ENCODE measurements at regions not wholly inside any gene's neighbourhood (a gene's known extent, or its start where the extent isn't known, plus 50 kb on each side); places are given as distances from the start of the nearest gene placed in this dataset.

DNA sequence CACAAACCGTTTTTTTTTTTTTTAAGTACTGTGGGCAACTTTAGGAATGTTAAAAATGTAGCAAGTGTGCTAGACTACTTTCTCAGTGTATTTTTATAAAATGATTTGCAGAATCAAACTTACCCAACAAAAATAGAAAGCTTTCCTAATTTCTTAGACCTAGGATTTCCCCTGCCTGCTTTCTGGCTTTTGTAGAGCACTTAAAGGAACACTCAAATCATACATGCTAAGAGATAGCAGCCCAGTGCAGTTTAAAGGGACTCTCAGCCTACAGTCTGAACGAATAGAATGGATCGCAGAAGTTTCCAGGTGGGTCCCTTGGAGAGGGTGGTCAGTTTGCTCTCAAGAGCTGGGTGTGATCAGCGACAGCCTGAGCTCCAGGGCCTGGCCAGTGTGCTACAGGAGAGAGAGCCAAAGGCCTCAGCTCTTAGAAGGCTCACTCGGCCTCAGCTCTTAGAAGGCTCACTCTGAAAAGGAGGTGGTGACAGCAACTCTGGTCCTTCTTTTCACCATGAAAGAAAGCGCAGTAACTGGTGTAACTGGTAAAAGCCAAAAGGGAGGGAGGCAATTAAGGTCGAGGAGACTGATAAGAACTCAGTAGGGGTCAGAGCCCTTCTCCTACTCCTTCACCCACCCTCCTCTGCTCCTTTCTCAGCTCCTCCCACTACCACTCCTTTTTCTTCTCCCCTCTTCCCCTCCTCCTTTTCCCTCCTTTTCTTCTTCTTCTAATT is 142.4 kb downstream of the ZFP64 start:
- no peak overlapping the region for H2AFZ ChIP-seq (ENCODE audit: low read length)
- H3K4me1 ChIP-seq (replicated peaks in 1 of 4; ENCODE audit: control insufficient read depth in 3 of 4, insufficient read depth in 4 of 4, low read length in 3 of 4) = peaks cover 8 to 22% (median 15%) of the 10 kb centered on the region in 4 experiments
- no peaks in the 10 kb centered on the region for H4K20me1 ChIP-seq (replicated peaks in 1 of 2; ENCODE audit: control insufficient read depth in 1 of 2, insufficient read depth in 2 of 2, low read length in 2 of 2)
- TF ChIP-seq MAFK (IDR thresholded peaks at IDR 0.05; ENCODE audit: low read depth, low read length) (no peak), POLR2A (IDR thresholded peaks at IDR 0.05; ENCODE audit: control extremely low read depth in 1 of 2, low read depth in 2 of 2, low read length in 2 of 2) (peak in 1 of 2 experiments; percentile 43; a peak in 1 of 3 replicates), TAF7 (optimal IDR thresholded peaks at IDR 0.05; ENCODE audit: borderline replicate concordance, low read depth, low read length) (no peak)
- TF ChIP-seq, protein P1, sequence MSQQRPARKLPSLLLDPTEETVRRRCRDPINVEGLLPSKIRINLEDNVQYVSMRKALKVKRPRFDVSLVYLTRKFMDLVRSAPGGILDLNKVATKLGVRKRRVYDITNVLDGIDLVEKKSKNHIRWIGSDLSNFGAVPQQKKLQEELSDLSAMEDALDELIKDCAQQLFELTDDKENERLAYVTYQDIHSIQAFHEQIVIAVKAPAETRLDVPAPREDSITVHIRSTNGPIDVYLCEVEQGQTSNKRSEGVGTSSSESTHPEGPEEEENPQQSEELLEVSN (IDR thresholded peaks at IDR 0.05) = 0 out of 2 replicates have a peak, but pooled peaks have one; percentile 44
- no peaks in the 10 kb centered on the region for H3K9me3 ChIP-seq (ENCODE audit: insufficient read depth in 2 of 2, low read depth in 1 of 2, low read length in 1 of 2)
- 14% methylated on average over 7 of the region's 7 CpGs; no CpG with 5 or more reads in 1 of the 2 experiments for WGBS, 2 experiments (ENCODE audit: extremely low coverage in 1 of 2, insufficient coverage in 1 of 2, insufficient read length in 1 of 2, insufficient replicate concordance in 2 of 2, low coverage in 1 of 2, low lambda C conversion rate in 2 of 2, missing lambda C conversion rate in 1 of 2)
- H2AK5ac ChIP-seq (ENCODE audit: low read depth, low read length) = peak overlapping the region; percentile 44; the same call in 1 of the 2 replicates
- peak overlapping the region; percentile 74 to 78 for H3K4me2 ChIP-seq (ENCODE audit: insufficient read depth in 1 of 2, low read depth in 2 of 2, low read length in 2 of 2)
- 0 out of 2 replicates have a peak, but pooled peaks cover 2% of the 10 kb centered on the region for H3K23me2 ChIP-seq (ENCODE audit: low read depth, low read length)
- H3K27me3 ChIP-seq (replicated peaks in 1 of 4; ENCODE audit: control insufficient read depth in 3 of 4, extremely low read depth in 1 of 4, insufficient read depth in 3 of 4, low read length in 3 of 4) = no peaks in the 10 kb centered on the region
- peak overlapping the region; percentile 16 for H2BK120ac ChIP-seq (replicated peaks; ENCODE audit: low read depth, low read length)
- no peak overlapping the region for H2BK15ac ChIP-seq (ENCODE audit: low read length)
- H3K56ac ChIP-seq (replicated peaks; ENCODE audit: insufficient read length, low read depth, low read length) = no peak overlapping the region
- H3K14ac ChIP-seq (ENCODE audit: insufficient read length) = no peak overlapping the region
- H4K8ac ChIP-seq (ENCODE audit: extremely low read depth, insufficient read depth, low read length) = no peak overlapping the region
- peak overlapping the region; percentile 93 for H4K5ac ChIP-seq (ENCODE audit: insufficient read length, low read depth, low read length)
- POLR2A ChIA-PET (ENCODE audit: partially characterized antibody) = interaction anchor here (0.6 to 4.6 kb wide), 9 partner anchors 10 to 332 kb away, joined by 3 to 24 read pairs (median 4); no protein-coding TSS in a partner anchor
- peak overlapping the region; percentile 45 for H4K91ac ChIP-seq (replicated peaks; ENCODE audit: insufficient read length, low read length)
- H3K27ac ChIP-seq (ENCODE audit: low read depth, low read length) = peak overlapping the region; percentile 33; the same call in 1 of the 2 replicates
- no peak for FAIRE-seq
- peak overlapping the region in 1 of 4 experiments; percentile 52; a peak in 1 of 8 replicates for H3K4me3 ChIP-seq (ENCODE audit: extremely low read depth in 1 of 4, insufficient read depth in 2 of 4, low read depth in 3 of 4, low read length in 4 of 4)
- peak overlapping the region; percentile 34 for H3K4ac ChIP-seq (replicated peaks; ENCODE audit: insufficient read length, low read depth, low read length)
- CTCF ChIA-PET (ENCODE audit: partially characterized antibody) = interaction anchor here (0.6 to 1.4 kb wide), 4 partner anchors 12 to 249 kb away, joined by 3 to 8 read pairs (median 4); no protein-coding TSS in a partner anchor
- peak overlapping the region; percentile 73; the same call in 1 of the 2 replicates for H2BK12ac ChIP-seq (ENCODE audit: low read depth, low read length)
- peak overlapping the region; percentile 91 for H3K18ac ChIP-seq (ENCODE audit: extremely low read depth, low read length)
- H3K23ac ChIP-seq (ENCODE audit: insufficient read length) = no peak overlapping the region
- peak overlapping the region; percentile 99 for H2BK20ac ChIP-seq (ENCODE audit: low read length)
- DNase-seq (ENCODE audit: low read depth in 1 of 2, low spot score in 2 of 2) = peak in 1 of 2 experiments; percentile 65
- H3K9ac ChIP-seq (replicated peaks in 1 of 4; ENCODE audit: extremely low read depth in 1 of 4, low read depth in 3 of 4, low read length in 3 of 4) = no peak overlapping the region
- H3K79me2 ChIP-seq (ENCODE audit: control insufficient read depth in 1 of 2, insufficient read depth in 2 of 2, low read length in 2 of 2) = no peaks in the 10 kb centered on the region
- H3K79me1 ChIP-seq (ENCODE audit: low read depth, low read length) = no peaks in the 10 kb centered on the region
- no peaks in the 10 kb centered on the region for H3K36me3 ChIP-seq (ENCODE audit: control insufficient read depth in 2 of 4, insufficient read depth in 4 of 4, low read length in 3 of 4)
- H2BK5ac ChIP-seq (ENCODE audit: low read depth, low read length) = peak overlapping the region; percentile 86; the same call in 1 of the 2 replicates

Data from H1 (cell line).